ENCODE measurements at regions not wholly inside any gene's neighbourhood (a gene's known extent, or its start where the extent isn't known, plus 50 kb on each side); places are given as distances from the start of the nearest gene placed in this dataset.
A peak's percentile ranks its signal among the peaks of the same experiment; 100 is the strongest.

- Histone ChIP-seq H3K4me3 (ENCODE audit: low read length in 2 of 2) (peak overlapping the region; percentile 88 to 89), H3K9ac (ENCODE audit: low read length in 2 of 2) (peak overlapping the region; percentile 0 to 39), H3K4me1 (ENCODE audit: control insufficient read depth, insufficient read depth, low read length) (peaks cover 26% of the 10 kb centered on the region), H3K9me3 (ENCODE audit: control insufficient read depth in 2 of 2, low read length in 2 of 2) (no peaks in the 10 kb centered on the region), H3K36me3 (ENCODE audit: control insufficient read depth in 2 of 2, insufficient read depth in 2 of 2, low read length in 2 of 2) (no peaks in the 10 kb centered on the region), H3K27me3 (ENCODE audit: control insufficient read depth in 1 of 2, insufficient read depth in 2 of 2, low read length in 2 of 2) (no peaks in the 10 kb centered on the region), H3K27ac (ENCODE audit: low read length) (peak overlapping the region; percentile 33)
Measured at GRCh38 chr18:34978533-34978893, 62.7 kb upstream of the MAPRE2 start.

DNA sequence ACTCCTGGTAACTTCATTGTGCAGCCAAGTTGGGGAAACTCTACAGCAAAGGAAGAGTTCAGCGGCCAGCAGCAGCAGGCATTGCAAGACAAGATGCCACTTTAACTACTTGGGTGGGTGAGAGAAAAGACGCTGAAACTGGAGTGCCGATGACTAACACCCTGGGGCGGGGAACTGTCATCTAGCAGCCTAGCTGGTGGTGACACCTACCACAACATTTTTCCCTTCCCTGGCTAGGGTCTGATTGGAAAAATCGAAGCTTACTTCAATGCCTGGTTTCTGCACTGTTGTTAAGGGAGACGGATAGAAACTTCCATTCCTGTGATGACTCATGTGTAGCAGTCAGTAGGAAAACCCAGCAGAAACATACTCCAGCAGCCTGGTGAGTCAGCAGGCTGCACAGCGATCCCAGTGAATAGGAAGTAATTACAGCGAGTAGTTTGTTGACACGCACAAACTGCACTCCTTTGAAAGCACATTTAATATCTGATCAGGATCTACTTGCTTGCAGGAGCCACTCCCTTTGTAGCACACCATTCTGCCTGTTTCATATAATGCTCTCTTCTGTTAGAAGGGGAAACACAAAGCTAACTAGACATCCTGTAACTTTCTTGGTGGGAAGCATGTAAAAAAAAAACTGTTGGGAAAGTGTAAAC is 62.1 kb upstream of the MAPRE2 start:
- H3K27me3 ChIP-seq (ENCODE audit: control insufficient read depth in 1 of 2, insufficient read depth in 2 of 2, low read length in 2 of 2): no peaks in the 10 kb centered on the region
- H3K4me3 ChIP-seq (ENCODE audit: low read length in 2 of 2): peak overlapping the region; percentile 88 to 89
- H3K9ac ChIP-seq (ENCODE audit: low read length in 2 of 2): peak overlapping the region in 1 of 2 donors; percentile 38
- no peaks in the 10 kb centered on the region for H3K9me3 ChIP-seq (ENCODE audit: control insufficient read depth in 2 of 2, low read length in 2 of 2)
- peak overlapping the region; percentile 33 for H3K27ac ChIP-seq (ENCODE audit: low read length)
- H3K4me1 ChIP-seq (ENCODE audit: control insufficient read depth, insufficient read depth, low read length): peaks cover 26% of the 10 kb centered on the region
- no peaks in the 10 kb centered on the region for H3K36me3 ChIP-seq (ENCODE audit: control insufficient read depth in 2 of 2, insufficient read depth in 2 of 2, low read length in 2 of 2)

DNA sequence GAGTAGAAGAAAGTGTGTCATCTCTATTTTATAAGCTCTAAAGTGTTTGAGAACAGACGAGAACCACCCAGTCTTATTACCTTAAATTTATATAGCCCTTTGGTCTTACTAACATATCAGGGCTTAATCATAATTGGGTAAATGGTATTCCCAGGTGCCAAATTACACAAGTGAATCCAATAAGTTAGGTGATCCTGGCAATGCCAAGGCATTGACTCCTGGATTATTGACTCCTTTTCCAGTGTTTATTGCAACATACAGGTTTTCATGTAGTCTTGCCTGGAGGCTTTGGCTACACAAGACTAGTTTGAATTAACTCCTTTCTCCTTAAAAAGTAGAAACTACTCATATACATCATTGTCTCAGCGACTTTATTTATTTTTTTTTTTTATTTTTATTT is 59.7 kb upstream of the MAPRE2 start:
- Histone ChIP-seq H3K27me3 (ENCODE audit: control insufficient read depth in 1 of 2, insufficient read depth in 2 of 2, low read length in 2 of 2) (no peaks in the 10 kb centered on the region), H3K9me3 (ENCODE audit: control insufficient read depth in 2 of 2, low read length in 2 of 2) (no peaks in the 10 kb centered on the region), H3K4me3 (ENCODE audit: low read length in 2 of 2) (no peak overlapping the region), H3K36me3 (ENCODE audit: control insufficient read depth in 2 of 2, insufficient read depth in 2 of 2, low read length in 2 of 2) (no peaks in the 10 kb centered on the region), H3K4me1 (ENCODE audit: control insufficient read depth, insufficient read depth, low read length) (peaks cover 21% of the 10 kb centered on the region), H3K27ac (ENCODE audit: low read length) (no peak overlapping the region), H3K9ac (ENCODE audit: low read length in 2 of 2) (no peak overlapping the region)

GRCh38 chr18:34985963-34986362 is 55.2 kb upstream of the MAPRE2 start:
- no peaks in the 10 kb centered on the region for H3K36me3 ChIP-seq (ENCODE audit: control insufficient read depth in 2 of 2, insufficient read depth in 2 of 2, low read length in 2 of 2)
- no peaks in the 10 kb centered on the region for H3K4me1 ChIP-seq (ENCODE audit: control insufficient read depth, insufficient read depth, low read length)
- H3K9me3 ChIP-seq (ENCODE audit: control insufficient read depth in 2 of 2, low read length in 2 of 2): no peaks in the 10 kb centered on the region
- no peak overlapping the region for H3K9ac ChIP-seq (ENCODE audit: low read length in 2 of 2)
- H3K4me3 ChIP-seq (ENCODE audit: low read length in 2 of 2): no peak overlapping the region
- H3K27me3 ChIP-seq (ENCODE audit: control insufficient read depth in 1 of 2, insufficient read depth in 2 of 2, low read length in 2 of 2): no peaks in the 10 kb centered on the region
- H3K27ac ChIP-seq (ENCODE audit: low read length): no peak overlapping the region

GRCh38 chr18:34990597-34990996 is 50.6 kb upstream of the MAPRE2 start:
- Histone ChIP-seq H3K4me1 (ENCODE audit: control insufficient read depth, insufficient read depth, low read length) (no peaks in the 10 kb centered on the region), H3K27me3 (ENCODE audit: control insufficient read depth in 1 of 2, insufficient read depth in 2 of 2, low read length in 2 of 2) (no peaks in the 10 kb centered on the region), H3K9ac (ENCODE audit: low read length in 2 of 2) (no peak overlapping the region), H3K4me3 (ENCODE audit: low read length in 2 of 2) (no peak overlapping the region), H3K9me3 (ENCODE audit: control insufficient read depth in 2 of 2, low read length in 2 of 2) (no peaks in the 10 kb centered on the region), H3K36me3 (ENCODE audit: control insufficient read depth in 2 of 2, insufficient read depth in 2 of 2, low read length in 2 of 2) (no peaks in the 10 kb centered on the region), H3K27ac (ENCODE audit: low read length) (no peak overlapping the region)

DNA sequence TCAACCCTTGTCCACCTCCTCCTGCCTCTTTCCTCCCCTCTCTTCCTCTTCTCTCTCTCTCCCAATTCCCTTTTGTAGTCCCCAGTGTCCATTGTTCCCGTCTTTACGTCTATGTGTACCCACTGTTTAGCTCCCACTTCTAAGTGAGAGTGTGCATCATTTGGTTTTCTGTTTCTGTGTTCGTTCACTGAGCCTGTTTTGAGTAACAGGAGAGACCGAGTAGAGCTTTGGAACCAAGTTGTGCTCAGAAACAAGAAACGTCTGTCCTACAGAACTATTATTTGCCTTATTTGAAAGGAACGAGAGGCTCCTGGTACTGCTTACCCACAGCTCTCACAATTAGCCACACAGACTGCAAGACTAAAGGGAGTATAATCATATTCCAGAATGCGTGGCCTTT is 50.1 kb upstream of the MAPRE2 start:
- H3K4me3 ChIP-seq (ENCODE audit: low read length in 2 of 2): no peak overlapping the region
- no peak overlapping the region for H3K27ac ChIP-seq (ENCODE audit: low read length)
- no peaks in the 10 kb centered on the region for H3K36me3 ChIP-seq (ENCODE audit: control insufficient read depth in 2 of 2, insufficient read depth in 2 of 2, low read length in 2 of 2)
- H3K27me3 ChIP-seq (ENCODE audit: control insufficient read depth in 1 of 2, insufficient read depth in 2 of 2, low read length in 2 of 2): no peaks in the 10 kb centered on the region
- no peaks in the 10 kb centered on the region for H3K9me3 ChIP-seq (ENCODE audit: control insufficient read depth in 2 of 2, low read length in 2 of 2)
- H3K4me1 ChIP-seq (ENCODE audit: control insufficient read depth, insufficient read depth, low read length): no peaks in the 10 kb centered on the region
- H3K9ac ChIP-seq (ENCODE audit: low read length in 2 of 2): no peak overlapping the region

Data from stomach smooth muscle (tissue), 2 donors.